ENCODE measurements at regions not wholly inside any gene's neighbourhood (a gene's known extent, or its start where the extent isn't known, plus 50 kb on each side); places are given as distances from the start of the nearest gene placed in this dataset.

- no peak overlapping the region for H3K4me3 ChIP-seq (ENCODE audit: low read depth, low read length)
- TF ChIP-seq CTCF (IDR thresholded peaks at IDR 0.05; ENCODE audit: insufficient read depth in 1 of 2, low read depth in 1 of 2, low read length in 1 of 2, severe bottlenecking in 1 of 2, unreplicated experiment in 1 of 2): no peak
- H3K27ac Mint-ChIP-seq (ENCODE audit: unreplicated experiment): no peak overlapping the region
- H3K36me3 Mint-ChIP-seq (ENCODE audit: insufficient read depth, unreplicated experiment): no peaks in the 10 kb centered on the region
- no peaks in the 10 kb centered on the region for H3K9me3 Mint-ChIP-seq (ENCODE audit: unreplicated experiment)
- H3K4me1 Mint-ChIP-seq (ENCODE audit: low read depth, unreplicated experiment): no peaks in the 10 kb centered on the region
- H3K9me3 ChIP-seq: no peaks in the 10 kb centered on the region
- no TSS peak for BruUV-seq (replicated peaks)
- no peaks in the 10 kb centered on the region for H3K4me1 ChIP-seq
- POLR2A ChIA-PET: no interaction called here
- no peak for DNase-seq
- no peaks in the 10 kb centered on the region for H3K27me3 ChIP-seq (replicated peaks; ENCODE audit: control insufficient read depth, insufficient read depth, low read length)
- no peaks in the 10 kb centered on the region for H3K36me3 ChIP-seq (ENCODE audit: control insufficient read depth, insufficient read depth, low read length)
- H3K4me3 Mint-ChIP-seq (ENCODE audit: unreplicated experiment): no peak overlapping the region
- no peaks in the 10 kb centered on the region for H3K27me3 Mint-ChIP-seq (ENCODE audit: insufficient read depth, unreplicated experiment)
- CTCF ChIA-PET: no interaction called here
- intact Hi-C loops (cut with micrococcal nuclease; ENCODE audit: unreplicated experiment): no loop called here
Measured at GRCh38 chr9:27924502-27924901, 351.2 kb upstream of the C9orf72 start.

GRCh38 chr9:27925815-27926214 is 352.5 kb upstream of the C9orf72 start:
- no peaks in the 10 kb centered on the region for H3K4me1 ChIP-seq
- H3K9me3 Mint-ChIP-seq (ENCODE audit: unreplicated experiment): no peaks in the 10 kb centered on the region
- ChIA-PET POLR2A (no interaction called here), CTCF (no interaction called here)
- H3K36me3 Mint-ChIP-seq (ENCODE audit: insufficient read depth, unreplicated experiment): no peaks in the 10 kb centered on the region
- H3K27ac Mint-ChIP-seq (ENCODE audit: unreplicated experiment): no peak overlapping the region
- no peaks in the 10 kb centered on the region for H3K27me3 Mint-ChIP-seq (ENCODE audit: insufficient read depth, unreplicated experiment)
- H3K36me3 ChIP-seq (ENCODE audit: control insufficient read depth, insufficient read depth, low read length): no peaks in the 10 kb centered on the region
- BruUV-seq (replicated peaks): no TSS peak
- H3K4me1 Mint-ChIP-seq (ENCODE audit: low read depth, unreplicated experiment): no peaks in the 10 kb centered on the region
- H3K4me3 Mint-ChIP-seq (ENCODE audit: unreplicated experiment): no peak overlapping the region
- no peak overlapping the region for H3K4me3 ChIP-seq (ENCODE audit: low read depth, low read length)
- DNase-seq: no peak
- no peak for TF ChIP-seq CTCF (IDR thresholded peaks at IDR 0.05; ENCODE audit: insufficient read depth in 1 of 2, low read depth in 1 of 2, low read length in 1 of 2, severe bottlenecking in 1 of 2, unreplicated experiment in 1 of 2)
- no peaks in the 10 kb centered on the region for H3K9me3 ChIP-seq
- no peaks in the 10 kb centered on the region for H3K27me3 ChIP-seq (replicated peaks; ENCODE audit: control insufficient read depth, insufficient read depth, low read length)
- intact Hi-C loops (cut with micrococcal nuclease; ENCODE audit: unreplicated experiment): no loop called here

- H3K4me3 ChIP-seq (ENCODE audit: low read depth, low read length): no peak overlapping the region
- H3K27me3 ChIP-seq (replicated peaks; ENCODE audit: control insufficient read depth, insufficient read depth, low read length): no peaks in the 10 kb centered on the region
- no peak overlapping the region for H3K27ac Mint-ChIP-seq (ENCODE audit: unreplicated experiment)
- no peaks in the 10 kb centered on the region for H3K36me3 Mint-ChIP-seq (ENCODE audit: insufficient read depth, unreplicated experiment)
- peaks cover 3% of the 10 kb centered on the region for H3K27me3 Mint-ChIP-seq (ENCODE audit: insufficient read depth, unreplicated experiment)
- intact Hi-C loops (cut with micrococcal nuclease; ENCODE audit: unreplicated experiment): no loop called here
- no TSS peak for BruUV-seq (replicated peaks)
- DNase-seq: no peak
- H3K9me3 ChIP-seq: no peaks in the 10 kb centered on the region
- ChIA-PET CTCF (no interaction called here), POLR2A (no interaction called here)
- no peaks in the 10 kb centered on the region for H3K4me1 Mint-ChIP-seq (ENCODE audit: low read depth, unreplicated experiment)
- H3K36me3 ChIP-seq (ENCODE audit: control insufficient read depth, insufficient read depth, low read length): no peaks in the 10 kb centered on the region
- no peaks in the 10 kb centered on the region for H3K9me3 Mint-ChIP-seq (ENCODE audit: unreplicated experiment)
- no peak for TF ChIP-seq CTCF (IDR thresholded peaks at IDR 0.05; ENCODE audit: insufficient read depth in 1 of 2, low read depth in 1 of 2, low read length in 1 of 2, severe bottlenecking in 1 of 2, unreplicated experiment in 1 of 2)
- H3K4me1 ChIP-seq: no peaks in the 10 kb centered on the region
- no peak overlapping the region for H3K4me3 Mint-ChIP-seq (ENCODE audit: unreplicated experiment)
Measured at GRCh38 chr9:27929841-27930240, 356.6 kb upstream of the C9orf72 start.
